HEK293 (cell line): ENCODE measurements at regions not wholly inside any gene's neighbourhood (a gene's known extent, or its start where the extent isn't known, plus 50 kb on each side); places are given as distances from the start of the nearest gene placed in this dataset.

Experiments
- CTCF ChIA-PET: fragments of 350-600 bp; formaldehyde crosslinking; extraction: SDS; loops from one replicate; lab custom pipeline; 2021; ENCODE audit warnings: antibody characterized with exemption; lab: Yijun Ruan, JAX
- POLR2A ChIA-PET: fragments of 300-600 bp; formaldehyde crosslinking; extraction: SDS; loops from one replicate; lab custom pipeline; 2020; ENCODE audit warnings: antibody characterized with exemption, inconsistent platforms; lab: Yijun Ruan, JAX
- H3K27ac ChIP-seq: fragments of 200-500 bp; sonication (Bioruptor generic); 2 replicates; pipeline ENCODE4 v1.5.1; 2014; ENCODE audit warnings: low read depth, low read length, control low read depth, inconsistent platforms; ENCODE audit errors: extremely low read depth
- H3K36me3 ChIP-seq, 2 experiments: fragments of 200-500 bp in 1 of 2; sonication (Bioruptor generic) in 1 of 2; 1 replicate in 1 of 2; 2 replicates in 1 of 2; pipeline ENCODE4 v1.5.1; 2014 to 2017; ENCODE audit warnings: inconsistent platforms in 2 of 2, low read length in 2 of 2; ENCODE audit not compliant: control insufficient read depth in 2 of 2, insufficient read depth in 1 of 2
- H3K4me1 ChIP-seq: fragments of 200-500 bp; sonication (Bioruptor generic); 2 replicates; pipeline ENCODE4 v1.5.1; 2014; ENCODE audit warnings: mild to moderate bottlenecking, low read length, inconsistent platforms; ENCODE audit not compliant: control insufficient read depth, insufficient read depth
- H3K4me3 ChIP-seq: 2 replicates; pipeline ENCODE4 v1.5.1; 2011; ENCODE audit warnings: low read depth, mild to moderate bottlenecking, control low read depth, low read length, moderate library complexity
- H3K9me3 ChIP-seq: fragments of 200-500 bp; sonication (Bioruptor generic); 2 replicates; pipeline ENCODE4 v1.5.1; 2014; ENCODE audit warnings: low read depth, low read length, inconsistent platforms; ENCODE audit not compliant: control insufficient read depth, insufficient read depth
- KLF1 ChIP-seq: fragments of 450-650 bp; formaldehyde crosslinking; IDR thresholded peaks from 2 replicates; pipeline ENCODE4 v1.5.1; 2016; ENCODE audit warnings: missing biosample characterization, missing genetic modification characterization
- KLF8 ChIP-seq: fragments of 450-650 bp; formaldehyde crosslinking; IDR thresholded peaks from 2 replicates; pipeline ENCODE4 v1.5.1; 2016; ENCODE audit warnings: missing biosample characterization, missing genetic modification characterization
- REPIN1 ChIP-seq: fragments of 450-650 bp; formaldehyde crosslinking; IDR thresholded peaks from 2 replicates; pipeline ENCODE4 v1.5.1; 2017; ENCODE audit warnings: missing biosample characterization, missing genetic modification characterization, low read depth
- SETDB1 ChIP-seq: IDR thresholded peaks from one replicate; pipeline ENCODE4 v1.6.1; 2017; ENCODE audit warnings: mild to moderate bottlenecking, low read length, moderate library complexity, mixed read lengths; ENCODE audit not compliant: insufficient read length
- TCF7L2 ChIP-seq: IDR thresholded peaks from 2 replicates; pipeline ENCODE4 v1.6.1; 2011; ENCODE audit warnings: low read depth, mild to moderate bottlenecking, inconsistent platforms, low read length, moderate library complexity, borderline replicate concordance
- ZBTB7A ChIP-seq: fragments of 450-650 bp; formaldehyde crosslinking; IDR thresholded peaks from 2 replicates; pipeline ENCODE4 v1.5.1; 2016; ENCODE audit warnings: low read depth, missing biosample characterization, missing genetic modification characterization
- ZNF157 ChIP-seq: fragments of 450-650 bp; formaldehyde crosslinking; IDR thresholded peaks from 2 replicates; pipeline ENCODE4 v1.5.1; 2016; ENCODE audit warnings: missing biosample characterization, missing genetic modification characterization
- ZNF19 ChIP-seq: fragments of 450-650 bp; formaldehyde crosslinking; IDR thresholded peaks from 2 replicates; pipeline ENCODE4; 2016; ENCODE audit warnings: missing biosample characterization, missing genetic modification characterization, low read depth
- ZNF214 ChIP-seq: fragments of 450-650 bp; formaldehyde crosslinking; IDR thresholded peaks from 2 replicates; pipeline ENCODE4 v1.5.1; 2017; ENCODE audit warnings: missing biosample characterization, mild to moderate bottlenecking, missing genetic modification characterization, borderline replicate concordance
- ZNF426 ChIP-seq: fragments of 450-650 bp; formaldehyde crosslinking; IDR thresholded peaks from 2 replicates; pipeline ENCODE4 v1.5.1; 2017; ENCODE audit warnings: missing biosample characterization, missing genetic modification characterization, mild to moderate bottlenecking, inconsistent platforms, moderate library complexity
- ZNF585B ChIP-seq: fragments of 450-650 bp; formaldehyde crosslinking; IDR thresholded peaks from 2 replicates; pipeline ENCODE4 v1.5.1; 2016; ENCODE audit warnings: missing biosample characterization, missing genetic modification characterization
- ZNF629 ChIP-seq: fragments of 450-650 bp; formaldehyde crosslinking; IDR thresholded peaks from 2 replicates; pipeline ENCODE4 v1.5.1; 2017; ENCODE audit warnings: missing biosample characterization, missing genetic modification characterization
- ZNF747 ChIP-seq: fragments of 450-650 bp; formaldehyde crosslinking; IDR thresholded peaks from 2 replicates; pipeline ENCODE4 v1.5.1; 2016; ENCODE audit warnings: missing biosample characterization, missing genetic modification characterization
- ZNF843 ChIP-seq: fragments of 450-650 bp; formaldehyde crosslinking; IDR thresholded peaks from 2 replicates; pipeline ENCODE4 v1.5.1; 2016; ENCODE audit warnings: missing biosample characterization, missing genetic modification characterization
- TF ChIP-seq, protein P1 (sequence below): fragments of 450-650 bp; formaldehyde crosslinking; IDR thresholded peaks from 2 replicates; pipeline ENCODE4 v1.5.1; 2016; ENCODE audit warnings: missing biosample characterization, missing genetic modification characterization, low read depth
- TF ChIP-seq, protein P2 (sequence below): fragments of 450-650 bp; formaldehyde crosslinking; IDR thresholded peaks from 2 replicates; pipeline ENCODE4 v1.5.1; 2016; ENCODE audit warnings: missing biosample characterization, missing genetic modification characterization
- TF ChIP-seq, protein P3 (sequence below): fragments of 450-650 bp; formaldehyde crosslinking; IDR thresholded peaks from 2 replicates; pipeline ENCODE4 v1.5.1; 2017; ENCODE audit warnings: missing biosample characterization, missing genetic modification characterization
- TF ChIP-seq, protein P4 (sequence below): fragments of 450-650 bp; formaldehyde crosslinking; IDR thresholded peaks from 2 replicates; pipeline ENCODE4 v1.5.1; 2016; ENCODE audit warnings: missing biosample characterization, missing genetic modification characterization, low read depth

DNA sequence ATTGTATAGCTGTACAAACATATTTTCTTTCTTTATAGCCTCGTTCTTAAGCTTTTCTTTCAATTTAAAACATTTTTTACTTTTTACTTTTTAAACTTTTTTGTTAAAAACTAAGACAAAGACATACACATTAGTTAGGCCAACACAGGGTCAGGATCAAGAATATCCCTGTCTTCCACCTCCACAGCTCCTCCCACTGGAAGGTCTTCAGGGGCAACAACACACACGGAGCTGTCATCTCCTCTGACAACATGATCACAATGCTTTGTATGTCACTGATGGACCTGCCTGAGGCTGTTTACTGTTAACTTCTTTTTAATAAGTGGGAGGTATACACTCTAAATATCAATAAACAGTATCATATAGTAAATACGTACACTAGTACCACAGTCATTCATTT lies 191.3 kb downstream of the SYT10 start:
- Histone ChIP-seq H3K4me1 (no peaks in the 10 kb centered on the region), H3K36me3 (no peaks in the 10 kb centered on the region), H3K27ac (no peak overlapping the region), H3K9me3 (no peaks in the 10 kb centered on the region), H3K4me3 (no peak overlapping the region)
- ChIA-PET POLR2A (no interaction called here), CTCF (interaction anchor here (0.6 kb wide), 3 partner anchors 23 to 307 kb away, joined by 3 read pairs; no protein-coding TSS in a partner anchor)
- TF ChIP-seq ZNF214 (tag by site-specific recombination) (no peak), KLF8 (tag by site-specific recombination) (no peak), ZNF19 (no peak), ZNF585B (tag by site-specific recombination) (no peak), KLF1 (tag by site-specific recombination) (no peak), ZNF629 (tag by site-specific recombination) (no peak), ZNF157 (tag by site-specific recombination) (no peak), ZNF747 (tag by site-specific recombination) (no peak), ZNF426 (tag by site-specific recombination) (no peak), REPIN1 (tag by site-specific recombination) (no peak)
- TF ChIP-seq, protein P1, sequence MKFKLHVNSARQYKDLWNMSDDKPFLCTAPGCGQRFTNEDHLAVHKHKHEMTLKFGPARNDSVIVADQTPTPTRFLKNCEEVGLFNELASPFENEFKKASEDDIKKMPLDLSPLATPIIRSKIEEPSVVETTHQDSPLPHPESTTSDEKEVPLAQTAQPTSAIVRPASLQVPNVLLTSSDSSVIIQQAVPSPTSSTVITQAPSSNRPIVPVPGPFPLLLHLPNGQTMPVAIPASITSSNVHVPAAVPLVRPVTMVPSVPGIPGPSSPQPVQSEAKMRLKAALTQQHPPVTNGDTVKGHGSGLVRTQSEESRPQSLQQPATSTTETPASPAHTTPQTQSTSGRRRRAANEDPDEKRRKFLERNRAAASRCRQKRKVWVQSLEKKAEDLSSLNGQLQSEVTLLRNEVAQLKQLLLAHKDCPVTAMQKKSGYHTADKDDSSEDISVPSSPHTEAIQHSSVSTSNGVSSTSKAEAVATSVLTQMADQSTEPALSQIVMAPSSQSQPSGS (tag by site-specific recombination): no peak
- TF ChIP-seq, protein P2, sequence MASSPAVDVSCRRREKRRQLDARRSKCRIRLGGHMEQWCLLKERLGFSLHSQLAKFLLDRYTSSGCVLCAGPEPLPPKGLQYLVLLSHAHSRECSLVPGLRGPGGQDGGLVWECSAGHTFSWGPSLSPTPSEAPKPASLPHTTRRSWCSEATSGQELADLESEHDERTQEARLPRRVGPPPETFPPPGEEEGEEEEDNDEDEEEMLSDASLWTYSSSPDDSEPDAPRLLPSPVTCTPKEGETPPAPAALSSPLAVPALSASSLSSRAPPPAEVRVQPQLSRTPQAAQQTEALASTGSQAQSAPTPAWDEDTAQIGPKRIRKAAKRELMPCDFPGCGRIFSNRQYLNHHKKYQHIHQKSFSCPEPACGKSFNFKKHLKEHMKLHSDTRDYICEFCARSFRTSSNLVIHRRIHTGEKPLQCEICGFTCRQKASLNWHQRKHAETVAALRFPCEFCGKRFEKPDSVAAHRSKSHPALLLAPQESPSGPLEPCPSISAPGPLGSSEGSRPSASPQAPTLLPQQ: no peak

DNA sequence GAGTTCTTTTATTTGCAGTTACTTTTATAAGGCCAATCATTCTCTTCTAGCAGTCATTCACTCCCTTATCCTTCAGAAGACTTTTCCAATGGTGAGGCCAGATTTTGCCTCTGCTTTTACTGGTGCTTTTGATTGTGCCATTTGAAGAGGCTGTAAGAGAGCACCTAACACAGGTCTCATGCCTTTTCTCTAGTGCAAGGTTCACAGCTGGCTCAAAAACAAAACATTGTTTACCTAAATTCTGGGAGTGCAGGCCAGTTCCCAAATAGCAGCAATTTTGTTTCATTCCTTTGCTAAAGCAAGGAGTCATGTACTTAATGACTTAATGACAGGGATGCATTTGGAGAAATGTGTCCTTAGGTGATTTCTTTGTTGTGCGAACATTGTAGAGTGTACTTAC lies 192.0 kb downstream of the SYT10 start:
- ChIA-PET POLR2A (no interaction called here), CTCF (interaction anchor here (0.6 kb wide), 1 partner anchor 33 kb away, joined by 3 read pairs; no protein-coding TSS in a partner anchor)

More for the DNA sequence above, 192.0 kb downstream of the SYT10 start:
- Histone ChIP-seq H3K27ac (no peak overlapping the region), H3K4me3 (no peak overlapping the region), H3K9me3 (no peaks in the 10 kb centered on the region), H3K4me1 (no peaks in the 10 kb centered on the region), H3K36me3 (no peaks in the 10 kb centered on the region)
- TF ChIP-seq, protein P3, sequence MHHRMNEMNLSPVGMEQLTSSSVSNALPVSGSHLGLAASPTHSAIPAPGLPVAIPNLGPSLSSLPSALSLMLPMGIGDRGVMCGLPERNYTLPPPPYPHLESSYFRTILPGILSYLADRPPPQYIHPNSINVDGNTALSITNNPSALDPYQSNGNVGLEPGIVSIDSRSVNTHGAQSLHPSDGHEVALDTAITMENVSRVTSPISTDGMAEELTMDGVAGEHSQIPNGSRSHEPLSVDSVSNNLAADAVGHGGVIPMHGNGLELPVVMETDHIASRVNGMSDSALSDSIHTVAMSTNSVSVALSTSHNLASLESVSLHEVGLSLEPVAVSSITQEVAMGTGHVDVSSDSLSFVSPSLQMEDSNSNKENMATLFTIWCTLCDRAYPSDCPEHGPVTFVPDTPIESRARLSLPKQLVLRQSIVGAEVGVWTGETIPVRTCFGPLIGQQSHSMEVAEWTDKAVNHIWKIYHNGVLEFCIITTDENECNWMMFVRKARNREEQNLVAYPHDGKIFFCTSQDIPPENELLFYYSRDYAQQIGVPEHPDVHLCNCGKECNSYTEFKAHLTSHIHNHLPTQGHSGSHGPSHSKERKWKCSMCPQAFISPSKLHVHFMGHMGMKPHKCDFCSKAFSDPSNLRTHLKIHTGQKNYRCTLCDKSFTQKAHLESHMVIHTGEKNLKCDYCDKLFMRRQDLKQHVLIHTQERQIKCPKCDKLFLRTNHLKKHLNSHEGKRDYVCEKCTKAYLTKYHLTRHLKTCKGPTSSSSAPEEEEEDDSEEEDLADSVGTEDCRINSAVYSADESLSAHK (tag by site-specific recombination): no peak
- no peak for TF ChIP-seq SETDB1
- no peak for TF ChIP-seq ZBTB7A
- TF ChIP-seq, protein P4, sequence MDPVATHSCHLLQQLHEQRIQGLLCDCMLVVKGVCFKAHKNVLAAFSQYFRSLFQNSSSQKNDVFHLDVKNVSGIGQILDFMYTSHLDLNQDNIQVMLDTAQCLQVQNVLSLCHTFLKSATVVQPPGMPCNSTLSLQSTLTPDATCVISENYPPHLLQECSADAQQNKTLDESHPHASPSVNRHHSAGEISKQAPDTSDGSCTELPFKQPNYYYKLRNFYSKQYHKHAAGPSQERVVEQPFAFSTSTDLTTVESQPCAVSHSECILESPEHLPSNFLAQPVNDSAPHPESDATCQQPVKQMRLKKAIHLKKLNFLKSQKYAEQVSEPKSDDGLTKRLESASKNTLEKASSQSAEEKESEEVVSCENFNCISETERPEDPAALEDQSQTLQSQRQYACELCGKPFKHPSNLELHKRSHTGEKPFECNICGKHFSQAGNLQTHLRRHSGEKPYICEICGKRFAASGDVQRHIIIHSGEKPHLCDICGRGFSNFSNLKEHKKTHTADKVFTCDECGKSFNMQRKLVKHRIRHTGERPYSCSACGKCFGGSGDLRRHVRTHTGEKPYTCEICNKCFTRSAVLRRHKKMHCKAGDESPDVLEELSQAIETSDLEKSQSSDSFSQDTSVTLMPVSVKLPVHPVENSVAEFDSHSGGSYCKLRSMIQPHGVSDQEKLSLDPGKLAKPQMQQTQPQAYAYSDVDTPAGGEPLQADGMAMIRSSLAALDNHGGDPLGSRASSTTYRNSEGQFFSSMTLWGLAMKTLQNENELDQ: no peak
- no peak for TF ChIP-seq TCF7L2
- no peak for TF ChIP-seq ZNF843 (tag by site-specific recombination)
